AG09309 (cell line): ENCODE measurements at regions not wholly inside any gene's neighbourhood (a gene's known extent, or its start where the extent isn't known, plus 50 kb on each side); places are given as distances from the start of the nearest gene placed in this dataset.

Experiments used
- DNase-seq: peaks from one replicate; pipeline ENCODE4 v3.0.0-alpha.2; 2010; ENCODE audit warnings: low read depth
- H3K4me3 ChIP-seq: 2 replicates; pipeline ENCODE4 v1.5.1; 2011; ENCODE audit warnings: mild to moderate bottlenecking, low read depth, low read length, moderate library complexity; ENCODE audit not compliant: control insufficient read depth
- CTCF ChIP-seq: IDR thresholded peaks from 2 replicates; pipeline ENCODE4 v1.5.1; 2011; ENCODE audit warnings: mild to moderate bottlenecking, low read depth, low read length, inconsistent platforms; ENCODE audit not compliant: insufficient read depth, control insufficient read depth; ENCODE audit errors: missing control alignments

GRCh38 chr6:81401970-81402690 is 350.4 kb downstream of the TENT5A start:
- DNase-seq, result peak; percentile 61
- no peak for TF ChIP-seq CTCF
- H3K4me3 ChIP-seq, result no peak overlapping the region

- TF ChIP-seq CTCF, result no peak
- no peak for DNase-seq
- no peak overlapping the region for H3K4me3 ChIP-seq
These were observed 355.6 kb downstream of the TENT5A start for GRCh38 chr6:81396916-81397315.

GRCh38 chr6:81387163-81387562 is 365.3 kb downstream of the TENT5A start:
- no peak for DNase-seq
- TF ChIP-seq CTCF, result no peak
- H3K4me3 ChIP-seq, result no peak overlapping the region

GRCh38 chr6:81384921-81385320 is 367.6 kb downstream of the TENT5A start:
- no peak for TF ChIP-seq CTCF
- H3K4me3 ChIP-seq, result no peak overlapping the region
- DNase-seq, result no peak

GRCh38 chr6:81383472-81383871 is 369.0 kb downstream of the TENT5A start:
- no peak for DNase-seq
- no peak for TF ChIP-seq CTCF

GRCh38 chr6:81382852-81383251 is 369.6 kb downstream of the TENT5A start:
- DNase-seq, result no peak
- H3K4me3 ChIP-seq, result no peak overlapping the region
- TF ChIP-seq CTCF, result no peak

More at GRCh38 chr6:81383472-81383871, 369.0 kb downstream of the TENT5A start:
- H3K4me3 ChIP-seq, result no peak overlapping the region

GRCh38 chr6:81381382-81381916 is 371.0 kb downstream of the TENT5A start:
- no peak for TF ChIP-seq CTCF
- DNase-seq, result no peak
- H3K4me3 ChIP-seq, result no peak overlapping the region
